NCI-H345 treated with DMSO at 0.1 percent for 48 hours (cell line): ENCODE measurements at regions not wholly inside any gene's neighbourhood (a gene's known extent, or its start where the extent isn't known, plus 50 kb on each side); places are given as distances from the start of the nearest gene placed in this dataset.
A peak's percentile ranks its signal among the peaks of the same experiment; 100 is the strongest.

Experiments
- DNase-seq: peaks from one replicate; lab custom pipeline; 2025; ENCODE audit not compliant: unreplicated experiment; lab: John Stamatoyannopoulos, UW

DNA sequence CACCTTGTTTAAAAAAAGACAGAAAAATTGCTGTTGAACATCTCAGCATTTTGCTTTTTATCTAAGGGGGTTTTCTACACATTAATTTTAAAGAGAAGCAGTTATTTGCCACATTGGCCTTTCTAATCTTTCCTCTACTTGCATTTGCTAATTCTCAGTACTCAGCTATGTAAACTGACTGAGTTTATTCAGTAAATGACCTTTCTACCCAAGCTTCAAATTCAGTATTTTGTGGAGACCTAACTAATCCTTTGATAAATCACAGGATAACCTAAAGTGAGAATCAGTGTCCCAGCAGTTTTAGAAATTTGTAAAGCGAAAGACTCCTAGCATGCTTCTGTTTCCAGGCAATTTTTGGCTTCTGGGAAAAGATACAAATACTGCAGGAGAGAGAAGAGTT is 288.4 kb downstream of the ASXL3 start:
- DNase-seq, result no peak

DNA sequence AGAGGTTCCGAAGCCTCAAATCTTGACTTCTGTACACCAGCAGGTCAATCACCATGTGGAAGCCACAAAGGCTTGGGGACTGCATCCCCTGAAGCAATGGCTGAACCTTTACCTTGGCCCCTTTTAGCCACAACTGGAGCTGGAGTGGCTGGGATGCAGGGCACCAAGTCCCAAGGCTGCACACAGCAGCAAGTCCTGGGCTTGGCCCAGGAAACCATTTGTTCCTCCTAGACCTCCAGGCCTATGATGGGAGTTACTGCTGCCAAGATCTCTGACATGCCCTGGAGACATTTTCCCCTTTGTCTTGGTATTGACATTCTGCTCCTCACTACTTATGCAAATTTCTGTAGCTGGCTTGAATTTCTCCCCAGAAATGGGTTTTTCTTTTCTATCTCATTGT is 285.9 kb downstream of the ASXL3 start:
- no peak for DNase-seq

DNA sequence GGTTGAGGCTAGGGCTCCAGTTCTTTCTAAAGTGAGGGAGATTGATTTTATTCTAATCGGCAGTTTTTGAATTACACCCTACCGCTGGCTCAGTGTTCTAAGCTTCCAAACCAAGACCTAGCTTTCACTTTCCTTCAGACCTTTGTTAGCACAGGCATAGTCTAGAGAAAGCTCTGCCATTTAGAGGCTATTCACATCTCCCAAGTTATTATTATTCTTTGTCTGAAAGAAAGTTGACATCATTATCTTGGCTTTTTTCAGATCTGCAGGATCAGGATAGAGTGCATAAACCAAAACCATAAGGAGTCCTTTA is 276.8 kb downstream of the ASXL3 start:
- no peak for DNase-seq

DNA sequence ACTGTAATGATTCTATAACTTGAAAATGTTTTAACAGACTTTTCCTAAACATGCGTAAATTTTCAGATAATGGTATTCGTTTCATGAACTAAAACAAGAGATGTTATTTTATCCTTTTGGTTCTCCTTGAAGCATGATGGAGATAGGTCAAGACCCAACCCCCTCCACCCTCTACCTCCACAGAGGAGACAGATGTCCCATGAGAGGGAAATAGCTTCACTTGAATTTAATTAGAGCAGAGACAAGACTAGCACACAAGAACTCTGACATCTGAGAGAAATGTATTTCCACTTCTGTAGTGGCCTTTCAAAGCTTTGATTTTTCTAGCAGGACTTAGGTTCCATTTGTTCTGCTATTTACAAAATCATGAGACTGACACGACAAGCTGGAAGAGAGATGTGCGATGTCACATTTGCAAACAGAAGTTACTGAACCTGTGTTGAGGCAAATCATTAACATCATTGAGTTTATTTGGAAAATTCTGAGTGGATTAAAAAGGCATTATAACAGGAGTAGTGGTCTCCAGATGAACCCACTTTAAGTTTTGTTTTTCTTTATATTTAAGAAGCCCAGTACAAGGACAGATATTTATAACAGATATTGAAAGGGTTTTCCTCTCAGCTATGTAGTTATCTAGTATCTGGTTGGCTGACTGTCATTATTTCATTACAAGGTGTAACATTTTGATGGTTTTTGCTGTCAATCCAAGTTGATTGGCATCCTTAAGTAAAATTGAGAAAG is 276.2 kb downstream of the ASXL3 start:
- no peak for DNase-seq

DNA sequence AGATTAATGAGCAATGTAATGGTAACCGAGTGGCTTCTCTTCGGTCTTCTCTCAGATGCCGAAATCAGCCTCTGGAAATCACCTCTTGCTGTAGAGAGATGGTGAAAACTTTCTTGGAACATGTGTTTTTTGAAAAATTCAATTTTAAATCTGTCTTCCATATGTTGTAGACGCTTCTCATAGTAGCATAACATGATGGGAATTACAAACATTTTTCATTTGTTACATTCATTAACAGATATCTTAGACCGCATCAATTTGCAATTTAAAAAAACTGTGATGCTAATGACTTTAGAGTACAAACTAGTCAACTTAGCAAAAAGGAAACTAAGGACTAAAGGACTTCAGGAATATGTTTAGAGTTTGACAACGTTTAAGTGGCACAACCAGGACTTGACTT is 275.2 kb downstream of the ASXL3 start:
- no peak for DNase-seq

DNA sequence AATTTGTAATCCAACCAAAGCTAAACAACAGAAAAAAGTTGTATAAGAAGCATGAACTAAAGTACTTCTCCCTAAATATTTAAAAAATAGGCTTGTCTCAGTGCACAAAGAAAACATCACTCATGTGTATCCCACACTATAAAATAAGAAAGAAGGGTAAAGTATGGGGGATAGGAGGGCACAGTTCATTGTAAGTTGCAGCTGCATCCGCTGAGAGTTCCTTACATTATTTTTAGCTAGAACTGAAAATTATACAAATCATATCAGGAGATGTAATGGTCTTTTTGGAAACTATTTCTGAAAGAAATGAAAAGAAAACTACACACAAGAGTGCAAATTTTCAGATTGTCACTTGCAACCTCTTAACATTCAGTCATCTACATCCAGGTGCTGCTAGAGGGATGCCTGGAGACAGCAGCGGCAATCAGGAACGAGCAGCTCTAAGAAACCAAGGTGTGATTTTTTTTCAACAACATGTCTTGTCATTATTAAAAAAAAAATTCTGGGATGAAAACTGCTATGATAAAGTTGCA is 273.6 kb downstream of the ASXL3 start:
- no peak for DNase-seq

DNA sequence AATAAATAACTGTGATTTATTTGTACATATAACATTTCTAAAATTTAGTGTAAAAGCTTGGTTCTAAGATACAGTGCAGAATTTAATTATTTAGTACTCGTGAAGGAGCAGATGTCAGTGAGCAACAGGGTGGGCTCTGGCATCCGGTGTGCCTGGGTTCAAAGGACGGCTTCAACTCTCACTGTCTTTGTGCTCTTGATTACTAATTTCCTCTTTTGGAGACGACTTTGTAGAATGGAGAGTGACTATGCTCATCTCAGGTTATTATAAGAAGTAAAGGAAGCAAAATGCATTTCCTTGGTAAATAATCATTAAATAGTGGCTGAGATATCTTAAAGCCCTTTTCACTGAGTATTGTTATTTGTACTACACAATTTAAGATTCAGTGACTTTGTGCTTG is 271.7 kb downstream of the ASXL3 start:
- DNase-seq, result no peak

DNA sequence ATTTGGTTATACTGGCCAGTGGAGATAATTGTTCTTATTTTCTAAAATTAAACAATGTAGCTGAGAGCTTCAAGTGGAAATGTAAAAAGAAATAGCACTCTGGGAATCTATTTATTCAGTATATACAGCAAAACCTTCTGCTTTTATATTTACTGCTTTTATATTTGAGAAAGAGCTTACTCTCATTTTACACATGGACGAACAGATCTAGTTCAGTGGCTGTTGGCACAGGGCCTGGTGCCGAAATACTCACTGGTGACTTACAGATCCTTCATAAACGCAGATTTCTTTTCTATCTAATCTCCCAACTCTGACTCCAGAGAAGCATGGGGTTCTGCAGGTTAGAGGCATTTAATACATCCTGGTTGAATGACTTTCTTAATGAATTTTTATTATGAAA is 266.2 kb downstream of the ASXL3 start:
- DNase-seq, result no peak

DNA sequence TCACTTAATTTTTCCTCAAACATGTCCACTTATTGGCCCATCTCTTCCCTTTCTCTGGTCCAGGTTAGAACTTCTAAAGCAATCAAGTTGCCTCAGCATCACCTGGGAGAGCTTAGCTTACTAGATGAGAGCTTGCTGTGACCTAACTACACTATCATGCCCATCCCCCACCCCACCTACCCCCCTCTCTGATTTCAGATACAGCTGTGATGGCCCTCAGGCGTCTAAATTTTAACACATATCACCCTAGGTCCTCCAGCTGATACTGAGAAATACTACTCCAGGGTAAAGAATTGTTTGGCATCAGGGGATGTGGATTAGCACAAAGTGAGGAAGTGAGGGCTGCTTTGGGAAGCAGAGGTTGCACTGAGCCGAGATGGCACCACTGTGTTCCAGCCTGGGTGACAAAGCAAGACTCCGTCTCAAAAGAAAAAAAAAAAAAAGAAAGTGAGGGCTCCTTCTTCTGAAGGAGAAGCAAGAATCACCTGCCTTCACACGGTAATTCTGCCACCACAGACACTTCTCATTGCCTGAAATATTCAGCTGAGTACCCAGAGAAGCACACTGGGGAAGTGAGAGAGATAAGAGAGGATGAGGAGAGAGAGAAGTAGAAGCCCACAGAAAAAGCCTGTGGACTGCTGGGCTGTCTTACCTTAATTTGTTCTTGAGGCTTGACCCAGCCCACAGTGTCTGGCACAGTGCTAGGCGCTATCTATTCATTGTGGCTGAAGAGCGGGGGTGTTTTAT is 263.4 kb downstream of the ASXL3 start:
- no peak for DNase-seq

DNA sequence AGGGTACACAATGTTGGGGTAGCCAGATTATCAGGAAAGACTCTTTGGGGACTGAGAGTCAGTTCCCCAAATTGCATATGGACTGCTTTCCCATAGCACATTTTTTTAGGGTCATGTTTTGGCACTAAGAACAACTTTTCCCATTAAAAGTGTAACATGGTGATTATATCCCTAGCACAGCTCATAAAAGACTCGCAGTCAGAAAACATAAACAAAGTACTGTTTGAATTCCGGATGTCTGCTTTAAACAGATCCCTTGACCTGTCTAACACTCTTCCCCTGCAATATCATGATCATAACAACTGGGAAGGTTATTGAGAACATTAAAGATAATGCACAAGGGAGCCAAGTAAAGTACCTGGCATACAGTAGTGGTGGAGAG is 262.2 kb downstream of the ASXL3 start:
- DNase-seq, result no peak

DNA sequence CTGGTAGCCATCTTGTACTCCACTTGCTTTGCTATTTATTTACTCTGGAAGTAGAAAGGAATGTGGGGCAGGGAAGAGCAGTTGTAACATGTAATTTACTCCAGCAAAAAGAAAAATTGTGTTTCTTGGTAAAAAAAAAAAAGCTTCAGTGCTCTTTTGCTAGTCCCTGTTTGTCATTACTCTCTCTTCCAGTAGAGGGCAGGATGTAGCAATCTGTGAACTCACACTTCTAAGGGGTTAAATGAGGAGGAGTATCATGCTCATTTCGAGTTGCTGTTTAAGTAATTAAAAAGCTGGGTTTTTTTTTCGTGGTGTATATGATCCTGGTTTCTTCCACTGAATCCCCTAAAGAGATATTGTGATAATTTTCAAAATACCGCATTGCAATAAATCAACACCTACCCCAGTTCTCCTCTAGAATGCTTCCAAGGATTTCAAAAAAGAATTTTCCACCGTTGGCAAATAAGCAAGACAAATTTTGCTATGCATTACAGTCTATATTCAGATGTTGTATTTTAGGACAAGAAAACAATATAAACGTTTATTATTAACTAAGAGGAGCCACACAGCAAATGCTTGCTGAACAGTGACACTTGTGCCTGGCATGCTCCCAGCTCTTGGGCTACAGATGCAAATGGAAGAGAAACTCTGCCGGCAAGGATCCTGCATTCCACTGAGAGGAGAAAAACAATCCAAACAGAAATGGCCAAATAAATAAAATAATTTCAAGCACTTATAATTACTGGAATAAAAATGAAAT is 261.6 kb downstream of the ASXL3 start:
- DNase-seq, result peak; percentile 11

DNA sequence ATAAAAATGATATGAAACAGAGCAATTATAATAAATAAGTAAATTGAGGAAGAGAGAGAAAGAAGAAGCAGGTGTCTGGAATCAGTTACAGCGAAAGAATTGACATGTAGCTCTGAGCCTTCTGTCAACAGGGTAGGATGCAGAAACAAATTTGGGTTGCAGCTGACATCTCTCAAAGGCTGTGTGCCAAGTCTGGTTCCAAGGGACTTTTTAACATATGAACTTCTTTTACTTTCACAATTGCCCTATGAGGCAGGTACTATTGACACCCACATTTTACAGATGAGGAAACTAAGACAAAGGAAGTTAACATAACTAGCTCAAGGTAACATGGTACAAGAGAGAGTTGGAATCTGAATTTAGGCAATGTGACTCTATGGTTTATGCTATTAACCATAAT is 260.0 kb downstream of the ASXL3 start:
- DNase-seq, result peak; percentile 17

DNA sequence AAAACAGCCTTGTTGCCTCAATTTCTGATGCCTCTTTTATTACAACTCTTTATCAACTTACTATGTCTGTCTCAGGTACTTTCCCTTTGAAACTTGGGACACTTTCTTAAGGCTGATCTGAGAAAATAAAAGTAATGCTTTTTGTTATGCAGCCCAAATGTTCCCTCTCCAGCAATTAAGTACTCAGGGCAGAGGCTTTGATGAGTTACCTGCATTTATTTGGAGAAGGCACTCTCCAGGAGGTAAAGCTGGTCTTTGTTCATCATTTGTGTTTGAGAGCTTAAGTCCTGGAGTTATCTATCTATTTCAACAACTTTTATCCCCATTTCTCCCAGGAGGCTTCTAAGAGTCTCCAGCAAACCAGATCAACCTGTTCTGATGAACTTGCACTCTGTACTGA is 259.2 kb downstream of the ASXL3 start:
- DNase-seq, result peak; percentile 87

DNA sequence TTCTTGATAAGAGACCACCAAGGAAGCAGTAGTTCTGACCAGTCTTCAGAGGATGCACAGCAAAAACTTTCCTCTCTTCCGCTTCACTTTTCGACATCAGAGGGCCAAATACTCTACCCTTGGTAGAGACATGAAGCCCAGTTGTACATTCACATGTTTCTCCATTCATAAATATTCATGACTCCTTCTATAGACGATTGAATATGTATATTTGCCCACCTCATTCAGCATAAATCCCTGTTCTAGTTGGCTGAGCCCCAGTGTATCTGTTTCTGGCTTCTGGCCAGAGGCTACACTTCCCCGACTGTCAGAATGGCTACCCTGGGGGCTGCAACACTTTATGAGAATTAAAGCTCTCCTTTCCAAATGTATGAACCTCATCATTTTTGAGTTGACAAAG is 258.5 kb downstream of the ASXL3 start:
- DNase-seq, result peak; percentile 62

DNA sequence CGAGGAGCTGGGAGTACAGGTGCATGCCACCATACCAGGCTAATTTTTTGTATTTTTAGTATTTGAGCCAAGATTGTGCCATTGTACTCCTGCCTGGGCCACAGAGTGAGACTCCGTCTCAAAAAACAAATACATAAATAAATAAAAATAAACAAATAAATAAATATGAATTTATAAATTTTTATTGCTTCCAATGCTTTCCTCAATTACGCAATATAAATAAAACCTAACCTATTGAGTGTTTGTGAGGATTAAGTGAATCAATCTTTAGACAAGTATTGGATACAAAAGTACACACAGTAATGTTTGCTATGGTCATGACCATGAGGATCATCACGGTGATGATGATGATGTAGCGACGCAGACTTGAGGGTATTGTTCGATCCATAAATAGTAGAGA is 257.4 kb downstream of the ASXL3 start:
- DNase-seq, result no peak

DNA sequence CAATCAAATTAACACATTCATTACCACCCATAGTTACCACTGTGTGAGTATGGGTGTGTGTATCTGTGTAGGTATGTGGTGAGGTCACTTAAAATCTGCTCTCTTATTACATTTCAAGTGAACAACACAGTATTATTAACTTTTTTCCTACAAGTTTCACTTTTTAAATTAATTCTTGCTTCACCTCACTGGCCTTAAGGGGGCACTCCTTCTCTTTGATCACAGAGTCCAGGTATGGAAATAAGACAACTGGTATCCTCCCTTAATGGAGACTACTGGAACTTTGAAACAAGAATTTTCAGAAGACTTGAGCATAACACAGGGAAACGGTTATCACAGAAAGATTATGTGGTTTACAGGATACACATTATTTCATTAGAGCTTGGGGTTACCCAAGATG is 255.8 kb downstream of the ASXL3 start:
- no peak for DNase-seq

DNA sequence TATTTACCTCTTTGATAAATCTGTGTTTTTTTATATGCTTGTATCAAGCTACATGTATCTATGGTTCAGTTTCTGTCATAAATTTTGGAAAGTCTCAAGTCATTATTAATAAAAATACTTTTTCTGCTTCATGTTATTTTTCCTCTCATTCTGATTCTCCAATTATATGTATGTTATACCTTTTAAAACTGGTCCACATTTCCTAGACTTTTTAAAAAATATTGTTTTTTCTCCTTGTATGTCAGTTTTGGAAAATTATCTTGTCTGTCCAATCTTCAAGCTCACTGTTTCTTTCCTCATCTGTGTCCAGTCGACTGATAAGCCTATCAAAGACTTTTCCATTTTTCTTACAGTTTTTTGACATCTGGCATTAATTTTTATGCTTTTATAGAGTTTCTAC is 253.4 kb downstream of the ASXL3 start:
- DNase-seq, result no peak

DNA sequence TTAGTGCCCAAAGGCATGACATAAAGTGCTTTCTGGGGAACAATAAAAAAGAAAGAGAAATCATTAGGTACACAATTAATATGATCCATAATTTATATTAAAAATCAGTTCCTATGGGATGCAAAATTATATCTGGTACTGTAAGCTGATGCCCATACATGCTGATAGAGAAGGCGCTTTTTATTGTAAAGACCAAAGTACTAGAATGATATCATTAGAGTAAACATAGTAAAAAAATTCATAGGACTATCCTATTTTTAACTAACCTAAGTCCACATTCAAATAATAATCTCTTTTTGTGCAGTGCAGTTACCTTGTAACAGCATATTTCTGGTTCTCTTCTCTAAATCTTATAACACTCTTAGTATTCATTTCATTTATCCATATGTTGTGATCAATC is 252.2 kb downstream of the ASXL3 start:
- no peak for DNase-seq

DNA sequence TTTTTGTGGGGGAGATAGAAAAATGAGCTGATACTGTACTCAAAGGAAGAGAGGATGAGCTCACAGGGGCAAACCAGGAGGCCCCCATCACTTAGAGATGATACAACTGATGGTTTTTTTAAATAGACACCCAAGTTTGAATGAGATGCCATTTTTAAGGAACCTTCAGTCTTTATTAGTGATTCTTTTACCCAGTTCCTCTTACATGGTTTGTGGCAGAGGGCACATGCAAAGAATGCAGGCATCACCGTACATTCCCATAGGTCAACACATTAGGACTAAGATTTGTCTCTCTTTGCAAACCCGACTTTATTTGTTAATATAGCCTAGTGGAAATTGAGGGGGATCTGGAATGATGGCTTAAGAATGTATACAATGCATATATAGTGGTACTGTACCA is 250.9 kb downstream of the ASXL3 start:
- DNase-seq, result no peak

DNA sequence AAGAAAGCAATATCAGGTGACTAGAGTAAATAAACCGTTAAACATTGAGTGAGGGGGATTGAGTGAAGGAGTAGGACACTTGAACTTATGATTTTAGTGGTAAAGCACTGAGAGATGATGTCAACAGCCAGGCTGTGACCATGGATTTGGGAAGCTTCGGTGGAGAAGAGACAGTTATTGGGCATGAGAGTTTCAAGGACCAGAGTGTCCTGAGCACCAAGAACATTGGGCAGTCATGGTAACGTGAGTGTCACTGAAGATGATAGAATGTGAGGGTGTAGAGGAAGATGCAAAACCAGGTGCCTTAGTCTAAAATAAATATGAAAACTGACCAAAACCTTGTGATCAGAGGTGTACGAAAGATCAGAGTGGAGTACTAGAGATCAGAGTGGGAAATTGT is 248.1 kb downstream of the ASXL3 start:
- DNase-seq, result no peak

DNA sequence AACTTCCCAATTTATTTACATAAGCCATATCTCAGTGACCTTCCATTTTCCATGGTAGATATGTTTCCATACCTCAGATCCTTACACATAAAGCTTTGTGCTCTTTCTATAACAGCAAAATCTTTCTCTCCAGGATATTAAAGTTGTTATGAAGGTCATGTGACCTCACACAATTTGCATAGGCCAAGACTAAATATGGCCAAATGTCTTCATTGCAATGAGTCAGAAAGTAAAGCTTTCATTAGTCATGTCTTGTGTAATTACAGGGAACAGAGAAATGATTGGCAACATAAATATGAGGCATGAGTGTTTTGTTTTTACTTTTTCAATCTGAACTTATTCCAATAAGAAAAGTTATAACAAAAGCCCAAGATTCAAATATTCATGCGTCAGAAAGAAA is 243.5 kb downstream of the ASXL3 start:
- DNase-seq, result no peak
